SK-MEL-5 (cell line): ENCODE measurements at regions not wholly inside any gene's neighbourhood (a gene's known extent, or its start where the extent isn't known, plus 50 kb on each side); places are given as distances from the start of the nearest gene placed in this dataset.
"Not testable (repeated sequence)": the region's sequence is repeated elsewhere in the genome, so short reads cannot be mapped to it uniquely, and the experiment has no call there.

Experiments
- DNase-seq: peaks from one replicate; pipeline ENCODE4 v3.0.0-alpha.2; 2016; ENCODE audit warnings: low read depth, low spot score
- in situ Hi-C: cut with HindIII; loops from 2 replicates; pipeline ENCODE4 v1.10.0; 2016; ENCODE audit warnings: low sequenced_read_pairs, high pct_unique_total_duplicates, low pct_unique_long_range_greater_than_20kb

DNA sequence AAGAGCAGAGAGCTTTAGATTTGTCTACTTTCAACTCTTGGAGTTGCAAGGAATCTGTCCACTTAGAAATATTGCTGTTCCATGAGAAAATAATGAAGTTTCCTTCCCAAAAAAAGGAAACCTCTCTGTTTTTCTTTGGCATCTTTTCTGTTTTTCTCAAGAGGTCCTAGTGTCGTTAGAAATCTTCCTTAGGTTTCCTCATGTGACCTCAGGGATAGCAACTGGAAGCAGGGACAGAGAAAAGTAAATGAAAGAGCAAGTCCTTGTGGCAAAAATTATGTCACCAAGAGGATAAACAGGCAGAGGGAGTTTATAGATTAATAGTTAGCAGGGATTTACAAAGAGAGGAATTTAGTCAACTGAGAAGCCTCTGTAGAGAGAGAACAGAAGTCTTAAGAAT is 478.4 kb upstream of the ADGRL3 start:
- in situ Hi-C loops = no loop called here
- no peak for DNase-seq

DNA sequence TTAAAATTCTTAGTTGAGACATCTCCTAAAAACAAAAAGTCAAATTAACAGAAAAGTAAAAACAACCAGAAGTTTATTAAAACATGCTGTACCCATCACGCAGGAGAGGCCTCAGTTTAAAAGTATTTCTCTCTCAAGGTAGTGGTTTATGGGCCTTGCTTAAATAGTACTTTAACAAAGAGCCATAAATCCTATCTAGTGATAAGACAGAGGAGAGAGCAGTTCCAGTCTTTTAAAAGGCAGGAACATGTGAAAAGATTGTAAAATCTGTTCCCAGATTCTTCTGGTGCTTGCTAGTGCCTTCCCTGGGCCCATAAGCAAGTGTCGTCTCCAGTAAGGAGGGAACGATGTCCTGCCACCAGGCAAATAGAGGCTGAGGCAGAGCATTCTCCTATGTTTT is 476.3 kb upstream of the ADGRL3 start:
- in situ Hi-C loops = no loop called here
- no peak for DNase-seq

DNA sequence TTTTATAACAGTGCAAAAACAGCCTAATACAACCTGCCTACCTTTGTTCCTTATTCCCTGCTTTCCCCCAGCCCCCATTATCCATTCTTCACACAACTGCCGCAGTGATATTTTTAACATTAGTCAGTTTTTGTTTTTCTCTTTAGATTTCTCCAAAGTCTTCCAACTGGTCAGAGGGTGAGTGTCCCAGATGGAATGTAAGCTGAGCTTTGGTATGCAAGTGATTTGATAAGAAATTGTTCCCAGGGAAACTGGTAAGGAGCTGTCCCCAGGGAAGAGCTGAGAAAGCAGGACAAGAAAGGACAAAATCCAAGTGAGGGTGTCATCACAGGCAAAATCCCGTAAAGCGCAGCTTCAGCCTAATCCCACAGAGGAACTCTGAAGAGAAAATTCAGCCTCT is 475.5 kb upstream of the ADGRL3 start:
- no peak for DNase-seq
- in situ Hi-C loops = no loop called here

GRCh38 chr4:60726779-60727178 is 473.3 kb upstream of the ADGRL3 start:
- no peak for DNase-seq
- in situ Hi-C loops = no loop called here

DNA sequence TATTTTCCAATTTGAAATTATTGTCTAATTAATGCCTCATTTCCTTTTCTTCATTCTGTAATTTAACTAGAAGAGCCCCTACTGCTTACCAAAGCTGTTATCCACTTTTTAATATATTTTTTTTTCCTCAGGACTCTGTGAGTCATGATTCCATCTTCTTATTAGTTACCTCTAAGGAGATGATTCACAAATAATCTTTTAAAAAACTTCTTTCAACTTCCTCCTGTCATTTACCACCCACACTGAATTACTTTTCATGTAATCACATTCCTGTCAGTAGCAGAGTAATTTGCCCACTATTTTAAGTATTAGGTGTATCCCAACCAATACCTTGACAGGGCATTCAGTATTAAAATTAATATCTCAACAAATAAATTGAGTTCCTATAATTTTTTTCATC is 470.9 kb upstream of the ADGRL3 start:
- DNase-seq = no peak

DNA sequence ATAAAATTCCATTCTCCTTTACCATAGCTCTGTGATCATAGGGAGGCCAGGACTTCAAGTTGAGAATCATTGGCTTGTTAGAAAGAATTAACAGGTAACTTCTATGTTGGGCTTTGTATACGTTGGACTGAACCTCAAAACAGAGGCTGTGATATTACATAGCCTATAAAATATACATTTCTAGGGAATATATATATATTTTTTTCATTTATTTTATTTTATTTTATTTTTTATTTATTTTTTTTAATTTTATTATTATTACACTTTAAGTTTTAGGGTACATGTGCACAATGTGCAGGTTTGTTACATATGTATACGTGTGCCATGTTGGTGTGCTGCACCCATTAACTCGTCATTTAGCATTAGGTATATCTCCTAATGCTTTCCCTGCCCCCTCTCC is 470.4 kb upstream of the ADGRL3 start:
- DNase-seq, in situ Hi-C loops: not testable (repeated sequence)

More for the DNA sequence above, 470.9 kb upstream of the ADGRL3 start:
- in situ Hi-C loops = no loop called here

GRCh38 chr4:60737858-60738257 is 462.3 kb upstream of the ADGRL3 start:
- DNase-seq = no peak
- in situ Hi-C loops = no loop called here

GRCh38 chr4:60743654-60744053 is 456.5 kb upstream of the ADGRL3 start:
- in situ Hi-C loops = no loop called here

GRCh38 chr4:60744767-60745166 is 455.4 kb upstream of the ADGRL3 start:
- DNase-seq = no peak
- in situ Hi-C loops = no loop called here

More at GRCh38 chr4:60743654-60744053, 456.5 kb upstream of the ADGRL3 start:
- no peak for DNase-seq

DNA sequence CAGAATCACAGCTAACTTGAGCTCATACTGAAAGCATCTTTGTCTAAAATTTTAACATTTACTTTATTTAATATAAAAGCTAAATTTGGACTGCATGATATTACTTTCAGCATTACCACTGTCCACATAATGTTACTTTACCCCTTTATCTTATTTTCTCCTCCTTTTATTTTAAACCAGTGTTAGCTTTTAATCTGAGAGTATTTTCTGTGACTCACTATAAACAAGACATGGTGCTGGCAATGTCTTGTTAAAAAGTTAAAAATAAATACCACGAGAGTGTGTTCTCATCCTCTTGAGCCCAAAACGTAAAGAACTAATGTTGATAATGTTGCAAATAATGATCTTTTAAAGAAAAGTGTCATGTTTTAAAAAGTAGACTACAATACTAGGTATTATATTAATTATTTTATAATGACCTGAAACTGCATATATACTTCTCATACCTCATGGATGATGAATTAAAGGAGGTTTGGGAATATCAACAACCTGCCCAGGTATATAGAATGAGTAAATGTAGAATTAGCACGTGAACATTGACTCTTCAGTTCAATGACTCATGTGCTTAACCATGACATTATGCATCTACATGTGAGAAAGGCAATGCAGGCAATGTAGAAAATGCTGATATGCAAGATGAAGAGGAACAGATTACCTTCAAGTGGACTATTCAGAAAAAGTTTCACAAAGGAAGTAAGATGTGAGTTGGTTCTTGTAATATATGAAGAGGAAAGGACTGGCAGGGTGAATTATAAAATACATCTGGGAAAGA is 454.1 kb upstream of the ADGRL3 start:
- in situ Hi-C loops = no loop called here
- no peak for DNase-seq

- in situ Hi-C loops = no loop called here
- DNase-seq = no peak
Measured at GRCh38 chr4:60750962-60751361, 449.2 kb upstream of the ADGRL3 start.

DNA sequence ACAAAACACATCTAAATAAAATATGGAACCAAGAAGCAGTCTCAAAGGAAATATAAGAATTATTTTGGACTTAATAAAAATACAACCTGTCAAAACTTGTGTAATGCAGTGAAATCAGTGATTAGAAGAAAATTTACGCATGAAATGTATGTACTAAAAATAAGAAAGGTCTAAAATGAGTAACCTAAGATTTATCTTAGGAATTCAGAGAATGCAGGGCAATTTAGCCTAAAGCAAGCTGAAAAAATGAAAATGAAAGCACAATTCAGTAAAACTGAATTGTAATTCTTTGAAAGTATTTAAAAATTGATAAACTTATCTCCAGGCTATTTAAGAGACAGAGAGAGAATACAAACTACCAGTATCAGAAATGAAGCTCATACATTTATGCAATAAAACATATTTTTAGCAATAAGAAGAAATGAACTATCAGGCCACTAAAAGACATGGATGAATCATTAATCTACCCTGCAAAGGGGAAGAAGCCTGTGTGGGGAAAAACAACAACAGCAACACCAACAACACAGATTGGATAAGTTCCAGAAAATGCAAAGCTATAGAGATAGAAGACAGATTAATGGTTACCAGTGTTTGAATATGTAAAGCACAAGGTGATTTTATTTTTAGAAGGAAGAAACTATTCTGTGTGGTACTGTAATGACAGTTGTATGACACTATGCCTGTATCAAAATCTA is 442.0 kb upstream of the ADGRL3 start:
- no peak for DNase-seq
- in situ Hi-C loops = no loop called here

- in situ Hi-C loops = no loop called here
- DNase-seq = no peak
Measured at GRCh38 chr4:60759518-60760245, 440.4 kb upstream of the ADGRL3 start.

DNA sequence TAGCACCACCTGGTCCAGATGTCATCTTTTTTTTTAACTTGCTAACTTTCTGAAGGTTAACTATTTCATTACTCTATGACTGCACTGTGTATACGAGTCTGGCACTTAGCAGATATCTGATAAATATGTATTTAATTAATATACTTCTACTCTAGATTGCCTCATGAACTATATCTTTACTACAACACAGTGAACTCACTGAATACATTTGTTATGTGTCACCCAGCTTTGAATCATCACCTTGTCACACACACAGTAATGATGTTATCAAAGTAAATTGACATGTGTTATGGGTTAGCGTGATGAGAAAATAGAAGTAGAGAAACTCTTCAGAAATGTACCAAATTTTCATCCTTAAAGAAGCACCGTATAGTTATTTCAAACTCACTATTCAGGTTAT is 419.3 kb upstream of the ADGRL3 start:
- in situ Hi-C loops = no loop called here
- DNase-seq = no peak

- in situ Hi-C loops = no loop called here
Measured at GRCh38 chr4:60790608-60791007, 409.5 kb upstream of the ADGRL3 start.

DNA sequence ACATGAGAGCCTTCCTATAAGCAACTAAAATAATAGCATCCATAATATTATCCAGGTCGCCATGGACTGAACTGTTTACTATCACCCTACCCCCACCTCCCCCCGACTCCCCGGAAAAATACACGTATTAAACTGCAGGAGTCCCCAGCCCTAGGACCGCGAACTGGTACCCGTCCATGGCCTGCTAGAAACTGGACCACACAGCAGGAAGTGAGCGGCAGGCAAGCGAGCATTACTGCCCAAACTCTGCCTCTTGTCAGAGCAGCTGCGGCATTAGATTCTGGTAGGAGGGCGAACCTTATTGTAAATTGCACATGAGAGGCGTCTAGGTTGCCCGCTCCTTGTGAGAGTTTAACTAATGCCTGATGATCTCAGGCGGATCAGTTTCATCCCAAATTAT is 405.8 kb upstream of the ADGRL3 start:
- DNase-seq = no peak
- in situ Hi-C loops = no loop called here

More at GRCh38 chr4:60790608-60791007, 409.5 kb upstream of the ADGRL3 start:
- no peak for DNase-seq

- DNase-seq = no peak
- in situ Hi-C loops = no loop called here
Measured at GRCh38 chr4:60799214-60799613, 400.9 kb upstream of the ADGRL3 start.

DNA sequence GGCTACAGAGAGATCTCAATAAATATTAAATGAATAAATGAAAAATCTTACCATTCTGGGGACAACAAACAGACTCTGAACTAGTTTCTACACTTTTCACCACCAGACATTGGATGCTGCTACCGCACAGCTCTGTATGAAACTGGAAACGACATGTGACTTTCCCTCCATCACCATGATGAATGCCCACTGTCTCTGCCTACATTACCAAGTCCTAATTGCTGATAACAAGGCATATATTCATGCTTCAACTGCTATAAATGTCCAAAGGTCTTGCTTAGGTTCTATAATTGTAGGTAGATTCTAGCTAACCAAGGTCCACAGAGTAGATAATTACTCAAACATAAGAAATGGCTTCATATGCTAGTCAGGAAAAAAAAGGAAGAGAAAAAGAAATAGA is 399.4 kb upstream of the ADGRL3 start:
- no peak for DNase-seq
- in situ Hi-C loops = no loop called here
